ENCODE measurements at regions not wholly inside any gene's neighbourhood (a gene's known extent, or its start where the extent isn't known, plus 50 kb on each side); places are given as distances from the start of the nearest gene placed in this dataset.

DNA sequence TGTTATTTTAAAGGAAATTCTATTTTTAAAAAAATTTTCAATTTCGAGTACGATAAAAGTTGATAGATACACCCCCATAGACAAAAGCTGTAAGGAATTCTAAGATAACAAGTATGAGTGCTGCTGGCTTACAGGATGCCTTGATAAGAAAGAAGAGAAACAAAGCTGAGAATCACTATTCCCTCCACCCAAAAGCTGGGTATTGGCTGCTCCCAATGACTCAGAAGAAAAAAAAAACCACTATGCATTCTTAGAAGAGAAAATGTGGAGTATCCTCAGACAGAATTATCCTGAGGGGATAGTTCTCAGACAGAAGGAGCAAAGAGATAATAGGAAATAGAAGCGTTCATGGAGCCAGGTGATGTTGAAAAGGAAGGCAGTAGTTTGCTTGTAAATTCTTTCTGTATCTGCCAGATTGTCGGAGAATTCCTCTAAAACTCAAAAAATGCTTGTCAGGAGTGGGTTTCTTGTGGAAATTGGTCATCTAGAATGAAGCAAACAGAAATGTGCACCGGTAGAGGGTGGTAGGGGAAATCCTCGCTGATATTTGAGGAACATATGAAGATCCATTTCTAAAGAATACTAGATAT is 217.5 kb upstream of the ADAMTS3 start:
- Histone ChIP-seq H3K4me1 (ENCODE audit: control insufficient read depth, insufficient read depth, low read length) (no peaks in the 10 kb centered on the region), H3K27ac (ENCODE audit: low read length) (no peak overlapping the region), H3K4me3 (ENCODE audit: low read length) (no peak overlapping the region), H3K36me3 (ENCODE audit: control insufficient read depth, insufficient read depth, low read length) (no peaks in the 10 kb centered on the region), H3K9me3 (ENCODE audit: control insufficient read depth, insufficient read depth, low read length) (no peaks in the 10 kb centered on the region), H3K27me3 (ENCODE audit: control insufficient read depth, insufficient read depth, low read length) (no peaks in the 10 kb centered on the region)
- TF ChIP-seq, protein P1, sequence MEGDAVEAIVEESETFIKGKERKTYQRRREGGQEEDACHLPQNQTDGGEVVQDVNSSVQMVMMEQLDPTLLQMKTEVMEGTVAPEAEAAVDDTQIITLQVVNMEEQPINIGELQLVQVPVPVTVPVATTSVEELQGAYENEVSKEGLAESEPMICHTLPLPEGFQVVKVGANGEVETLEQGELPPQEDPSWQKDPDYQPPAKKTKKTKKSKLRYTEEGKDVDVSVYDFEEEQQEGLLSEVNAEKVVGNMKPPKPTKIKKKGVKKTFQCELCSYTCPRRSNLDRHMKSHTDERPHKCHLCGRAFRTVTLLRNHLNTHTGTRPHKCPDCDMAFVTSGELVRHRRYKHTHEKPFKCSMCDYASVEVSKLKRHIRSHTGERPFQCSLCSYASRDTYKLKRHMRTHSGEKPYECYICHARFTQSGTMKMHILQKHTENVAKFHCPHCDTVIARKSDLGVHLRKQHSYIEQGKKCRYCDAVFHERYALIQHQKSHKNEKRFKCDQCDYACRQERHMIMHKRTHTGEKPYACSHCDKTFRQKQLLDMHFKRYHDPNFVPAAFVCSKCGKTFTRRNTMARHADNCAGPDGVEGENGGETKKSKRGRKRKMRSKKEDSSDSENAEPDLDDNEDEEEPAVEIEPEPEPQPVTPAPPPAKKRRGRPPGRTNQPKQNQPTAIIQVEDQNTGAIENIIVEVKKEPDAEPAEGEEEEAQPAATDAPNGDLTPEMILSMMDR (IDR thresholded peaks at IDR 0.05), result no peak
- Mint-ChIP-seq H3K27me3 (ENCODE audit: low read depth in 2 of 2) (no peaks in the 10 kb centered on the region), H3K9me3 (peaks cover 5 to 8% of the 10 kb centered on the region in 2 donors), H3K27ac (no peak overlapping the region), H3K4me1 (no peaks in the 10 kb centered on the region), H3K36me3 (no peaks in the 10 kb centered on the region), H3K4me3 (no peak overlapping the region)
- ATAC-seq (no peak), DNase-seq (no peak)
- WGBS (ENCODE audit: insufficient coverage), result 79% methylated on average over 2 of the region's 6 CpGs
- intact Hi-C loops (cut with micrococcal nuclease), result no loop called here

DNA sequence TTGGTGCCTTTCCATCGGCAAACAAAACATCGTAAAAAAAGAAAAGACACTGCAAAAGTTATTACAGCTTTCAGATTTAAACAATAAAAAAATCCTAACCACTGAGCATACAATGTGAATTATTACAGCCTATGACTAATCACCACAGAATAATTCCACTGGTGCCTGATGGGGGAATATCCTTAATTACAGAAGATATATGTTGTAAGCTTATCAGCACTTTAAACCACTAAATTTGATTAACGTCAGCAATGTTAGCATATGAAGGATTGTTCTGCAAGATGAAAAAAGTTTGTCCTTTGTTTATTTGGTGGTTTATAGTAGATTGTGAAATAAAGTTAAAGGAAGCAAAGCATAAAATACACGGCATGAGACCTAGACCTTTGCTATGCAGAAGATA is 210.2 kb upstream of the ADAMTS3 start:
- intact Hi-C loops (cut with micrococcal nuclease), result no loop called here
- no peak for DNase-seq
- H3K36me3 Mint-ChIP-seq, result no peaks in the 10 kb centered on the region
- no peak overlapping the region for H3K27ac Mint-ChIP-seq
- TF ChIP-seq, protein P1 (IDR thresholded peaks at IDR 0.05), result no peak
- H3K4me3 ChIP-seq (ENCODE audit: low read length), result no peak overlapping the region
- no peaks in the 10 kb centered on the region for H3K27me3 Mint-ChIP-seq (ENCODE audit: low read depth in 2 of 2)
- no peaks in the 10 kb centered on the region for H3K36me3 ChIP-seq (ENCODE audit: control insufficient read depth, insufficient read depth, low read length)
- H3K4me1 Mint-ChIP-seq, result no peaks in the 10 kb centered on the region
- H3K9me3 ChIP-seq (ENCODE audit: control insufficient read depth, insufficient read depth, low read length), result no peaks in the 10 kb centered on the region
- H3K9me3 Mint-ChIP-seq, result peaks cover 3 to 7% of the 10 kb centered on the region in 2 donors
- H3K4me1 ChIP-seq (ENCODE audit: control insufficient read depth, insufficient read depth, low read length), result no peaks in the 10 kb centered on the region
- H3K4me3 Mint-ChIP-seq, result no peak overlapping the region
- WGBS (ENCODE audit: insufficient coverage), result 97% methylated on average over 4 of the region's 4 CpGs
- ATAC-seq, result no peak
- no peaks in the 10 kb centered on the region for H3K27me3 ChIP-seq (ENCODE audit: control insufficient read depth, insufficient read depth, low read length)
- no peak overlapping the region for H3K27ac ChIP-seq (ENCODE audit: low read length)

DNA sequence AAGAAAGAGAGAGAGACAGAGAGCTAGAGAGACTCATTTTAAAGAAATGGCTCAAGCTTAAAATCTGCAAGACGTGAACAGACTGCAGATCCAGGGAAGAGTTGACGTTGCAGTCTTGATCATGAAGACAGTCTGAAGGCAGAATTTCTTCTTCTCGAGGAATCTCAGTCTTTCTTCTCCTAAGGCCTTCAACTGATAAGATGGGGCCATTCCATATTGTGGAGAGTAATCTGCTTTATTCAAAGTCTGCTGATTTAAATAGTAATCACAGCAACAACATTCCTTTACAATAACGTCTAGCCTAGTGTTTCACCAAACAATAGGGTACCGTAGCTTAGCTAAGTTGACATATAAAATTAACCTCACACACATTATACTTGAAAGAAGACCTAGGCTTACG is 208.4 kb upstream of the ADAMTS3 start:
- TF ChIP-seq, protein P1 (IDR thresholded peaks at IDR 0.05), result no peak
- no peaks in the 10 kb centered on the region for H3K36me3 Mint-ChIP-seq
- Histone ChIP-seq H3K27ac (ENCODE audit: low read length) (no peak overlapping the region), H3K9me3 (ENCODE audit: control insufficient read depth, insufficient read depth, low read length) (no peaks in the 10 kb centered on the region), H3K27me3 (ENCODE audit: control insufficient read depth, insufficient read depth, low read length) (no peaks in the 10 kb centered on the region), H3K36me3 (ENCODE audit: control insufficient read depth, insufficient read depth, low read length) (no peaks in the 10 kb centered on the region), H3K4me3 (ENCODE audit: low read length) (no peak overlapping the region), H3K4me1 (ENCODE audit: control insufficient read depth, insufficient read depth, low read length) (no peaks in the 10 kb centered on the region)
- WGBS (ENCODE audit: insufficient coverage), result 84% methylated on average over 6 of the region's 6 CpGs
- no peak for DNase-seq
- no peak overlapping the region for H3K27ac Mint-ChIP-seq
- no peaks in the 10 kb centered on the region for H3K27me3 Mint-ChIP-seq (ENCODE audit: low read depth in 2 of 2)
- no peak for ATAC-seq
- intact Hi-C loops (cut with micrococcal nuclease), result no loop called here
- H3K4me3 Mint-ChIP-seq, result no peak overlapping the region
- peaks cover 3 to 7% of the 10 kb centered on the region in 2 donors for H3K9me3 Mint-ChIP-seq
- H3K4me1 Mint-ChIP-seq, result no peaks in the 10 kb centered on the region

DNA sequence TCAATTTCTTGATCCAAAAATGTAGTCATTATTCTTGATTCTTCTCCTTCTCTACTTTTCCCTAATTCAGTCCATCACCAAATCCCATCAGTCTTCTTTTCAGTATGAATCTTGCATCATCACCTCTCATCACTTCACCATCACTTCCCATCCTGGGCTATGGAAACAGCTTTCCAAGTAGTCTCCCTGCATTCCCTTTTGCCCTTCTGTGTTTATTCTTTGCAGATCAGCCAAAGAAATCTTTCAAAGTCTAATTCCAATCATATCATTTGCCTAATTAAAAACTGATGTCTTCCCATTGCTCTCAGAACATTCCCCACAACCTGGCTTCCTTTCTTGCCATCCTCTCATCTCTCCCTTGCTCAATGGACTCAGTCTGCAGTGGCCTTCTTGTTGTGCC is 201.7 kb upstream of the ADAMTS3 start:
- peaks cover 0 to 2% of the 10 kb centered on the region in 2 donors for H3K9me3 Mint-ChIP-seq
- no peak overlapping the region for H3K27ac ChIP-seq (ENCODE audit: low read length)
- ATAC-seq, result no peak

More for the DNA sequence above, 201.7 kb upstream of the ADAMTS3 start:
- Histone ChIP-seq H3K27me3 (ENCODE audit: control insufficient read depth, insufficient read depth, low read length) (no peaks in the 10 kb centered on the region), H3K9me3 (ENCODE audit: control insufficient read depth, insufficient read depth, low read length) (no peaks in the 10 kb centered on the region), H3K36me3 (ENCODE audit: control insufficient read depth, insufficient read depth, low read length) (no peaks in the 10 kb centered on the region), H3K4me1 (ENCODE audit: control insufficient read depth, insufficient read depth, low read length) (no peaks in the 10 kb centered on the region), H3K4me3 (ENCODE audit: low read length) (no peak overlapping the region)
- H3K4me1 Mint-ChIP-seq, result no peaks in the 10 kb centered on the region
- intact Hi-C loops (cut with micrococcal nuclease), result no loop called here
- TF ChIP-seq, protein P1 (IDR thresholded peaks at IDR 0.05), result no peak
- no peak overlapping the region for H3K4me3 Mint-ChIP-seq
- no peaks in the 10 kb centered on the region for H3K27me3 Mint-ChIP-seq (ENCODE audit: low read depth in 2 of 2)
- no peak for DNase-seq
- no peaks in the 10 kb centered on the region for H3K36me3 Mint-ChIP-seq
- H3K27ac Mint-ChIP-seq, result no peak overlapping the region

Measured in natural killer cell (primary cell).